ENCODE measurements at regions not wholly inside any gene's neighbourhood (a gene's known extent, or its start where the extent isn't known, plus 50 kb on each side); places are given as distances from the start of the nearest gene placed in this dataset.
A peak's percentile ranks its signal among the peaks of the same experiment; 100 is the strongest.
"Not testable (repeated sequence)": the region's sequence is repeated elsewhere in the genome, so short reads cannot be mapped to it uniquely, and the experiment has no call there.

DNA sequence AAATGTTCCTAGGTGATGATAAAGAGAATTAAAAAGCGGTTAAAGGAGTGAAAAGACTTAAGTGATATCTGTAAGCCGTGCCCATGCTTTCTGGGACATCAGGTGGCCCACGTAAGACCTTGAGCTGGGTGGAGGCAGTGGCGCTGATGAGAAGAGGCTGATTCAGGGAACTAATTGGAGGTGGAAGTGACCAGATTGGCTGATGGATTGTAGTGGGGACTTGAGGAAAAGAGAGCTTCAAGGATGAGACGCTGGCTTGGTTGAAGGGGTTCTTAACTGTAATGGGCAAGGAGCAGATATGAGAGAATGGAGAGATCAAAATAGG is 69.1 kb upstream of the EP300 start:
- no peak for DNase-seq

DNA sequence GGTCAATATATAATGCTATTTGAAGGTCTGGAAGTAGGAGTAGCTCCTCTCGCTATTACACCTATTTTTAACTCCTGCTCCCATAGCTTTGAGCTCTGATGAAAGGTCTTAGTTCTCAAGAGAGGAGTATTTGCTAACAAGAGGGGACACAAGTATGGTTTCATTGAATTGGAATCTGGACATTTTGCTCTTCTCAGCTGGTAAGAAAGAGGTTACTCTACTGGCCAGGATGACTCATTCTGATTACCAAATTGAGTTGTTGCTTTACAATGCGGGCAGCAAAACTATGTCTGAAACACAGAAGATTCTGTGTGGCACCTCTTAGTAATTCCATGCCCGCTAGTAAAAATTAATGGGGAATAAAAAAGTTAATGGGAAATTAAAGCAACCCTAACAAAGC is 63.6 kb upstream of the EP300 start:
- DNase-seq: peak; percentile 2

DNA sequence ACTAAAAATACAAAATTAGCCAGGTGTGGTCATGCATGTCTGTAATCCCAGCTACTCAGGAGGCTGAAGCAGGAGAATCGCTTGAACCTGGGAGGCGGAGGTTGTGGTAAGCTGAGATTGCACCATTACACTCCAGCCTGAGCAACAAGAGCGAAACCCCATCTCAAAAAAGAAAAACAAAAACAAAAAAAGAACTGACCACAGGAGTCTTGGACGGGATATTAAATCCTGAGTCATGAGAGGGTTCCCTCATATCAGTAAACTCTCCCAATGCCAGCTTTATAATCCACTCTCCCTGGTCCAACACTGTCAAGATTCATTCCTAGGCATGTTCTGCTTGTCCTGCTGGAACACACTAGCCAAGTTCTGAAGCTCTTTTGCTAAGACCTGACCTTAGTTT is 61.5 kb upstream of the EP300 start:
- DNase-seq: no peak

DNA sequence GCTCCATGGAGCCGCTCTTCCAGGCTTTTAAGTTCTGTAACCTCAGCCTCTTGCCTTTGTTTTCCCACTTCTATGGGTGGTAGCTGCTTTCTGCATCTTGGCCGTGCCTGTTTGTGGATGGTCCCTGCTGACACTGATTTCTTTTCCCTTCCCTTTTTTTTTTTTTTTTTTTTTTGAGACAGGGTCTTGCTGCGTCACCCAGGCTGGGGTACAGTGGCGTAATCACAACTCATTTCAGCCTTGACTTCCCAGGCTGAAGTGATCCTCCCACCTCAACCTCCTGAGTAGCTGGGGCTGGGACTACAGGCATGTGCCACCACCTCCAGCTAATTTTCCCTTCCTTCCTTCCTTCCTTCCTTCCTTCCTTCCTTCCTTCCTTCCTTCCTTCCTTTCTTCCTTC is 57.7 kb upstream of the EP300 start:
- no peak for DNase-seq

DNA sequence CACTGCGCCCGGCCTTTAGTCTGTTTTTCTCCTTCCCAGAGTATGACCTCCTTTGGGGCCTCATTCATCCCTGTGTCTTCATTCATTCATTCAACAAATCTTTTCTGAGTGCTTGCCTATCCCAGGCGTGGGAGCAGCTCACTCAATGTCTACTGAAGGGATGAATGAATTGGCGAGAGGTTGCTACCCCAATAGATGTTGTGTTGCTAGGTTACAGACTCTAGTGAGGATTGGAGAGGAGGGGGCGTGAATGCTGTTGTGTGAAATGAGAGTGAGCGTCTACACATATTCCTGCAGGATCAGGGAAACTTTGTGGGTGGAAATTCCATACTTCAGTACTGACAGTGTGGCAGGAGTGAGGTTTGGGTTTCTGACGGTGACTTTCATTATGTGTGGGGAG is 55.5 kb upstream of the EP300 start:
- no peak for DNase-seq

DNA sequence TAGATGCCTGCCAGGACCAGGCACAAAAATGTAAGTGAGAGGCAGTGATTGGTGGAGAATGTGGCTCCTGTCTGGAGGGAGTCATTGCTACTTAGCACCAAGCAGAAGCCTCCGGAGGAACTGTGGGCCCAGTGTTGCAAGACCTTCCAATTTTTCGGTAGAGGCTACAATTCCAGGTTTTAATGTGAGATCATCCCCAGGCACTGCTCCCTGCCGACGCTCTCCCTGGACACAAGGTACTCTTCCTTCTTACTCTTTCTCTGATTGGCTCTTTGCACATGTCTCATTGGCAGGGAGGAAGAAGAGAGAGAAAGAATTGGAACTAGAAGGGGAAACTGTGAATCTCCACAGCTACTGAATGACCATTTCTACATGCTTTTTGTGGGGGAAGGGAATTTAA is 53.7 kb upstream of the EP300 start:
- DNase-seq: no peak

DNA sequence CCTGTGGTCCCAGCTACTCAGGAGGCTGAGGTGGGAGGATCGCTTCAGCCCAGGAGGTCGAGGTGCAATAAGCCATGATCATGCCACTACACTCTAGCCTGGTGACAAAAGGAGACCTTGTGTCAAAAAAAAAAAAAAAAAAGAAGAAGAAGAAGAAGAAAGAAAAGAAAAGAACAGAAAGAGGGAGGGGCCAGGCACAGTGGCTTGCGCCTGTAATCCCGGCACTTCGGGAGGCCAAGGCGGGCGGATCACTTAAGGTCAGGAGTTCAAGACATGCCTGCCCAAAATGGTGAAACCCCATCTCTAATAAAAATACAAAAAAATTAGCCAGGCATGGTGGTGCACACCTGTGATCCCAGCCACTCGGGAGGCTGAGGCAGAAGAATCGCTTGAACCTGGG is 52.8 kb upstream of the EP300 start:
- DNase-seq: not testable (repeated sequence)

DNA sequence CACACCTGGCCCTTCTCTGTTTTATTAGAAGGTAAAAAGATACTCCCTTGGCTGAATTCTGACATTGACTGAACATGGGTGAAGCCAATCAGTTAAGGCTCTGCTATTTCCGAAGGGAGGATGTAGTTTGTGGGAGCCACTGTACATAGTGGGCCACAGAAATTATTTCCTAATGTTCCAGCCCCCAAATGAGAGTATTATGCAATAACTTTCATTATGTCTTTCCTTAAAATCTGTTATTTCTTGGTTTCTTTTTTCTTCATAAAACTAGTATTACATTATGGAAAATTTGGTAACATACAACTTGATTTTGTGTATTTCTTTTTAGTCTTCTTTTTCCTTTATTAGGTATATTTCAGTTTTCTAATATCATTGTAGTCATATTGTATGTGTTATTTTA is 51.9 kb upstream of the EP300 start:
- DNase-seq: no peak

DNA sequence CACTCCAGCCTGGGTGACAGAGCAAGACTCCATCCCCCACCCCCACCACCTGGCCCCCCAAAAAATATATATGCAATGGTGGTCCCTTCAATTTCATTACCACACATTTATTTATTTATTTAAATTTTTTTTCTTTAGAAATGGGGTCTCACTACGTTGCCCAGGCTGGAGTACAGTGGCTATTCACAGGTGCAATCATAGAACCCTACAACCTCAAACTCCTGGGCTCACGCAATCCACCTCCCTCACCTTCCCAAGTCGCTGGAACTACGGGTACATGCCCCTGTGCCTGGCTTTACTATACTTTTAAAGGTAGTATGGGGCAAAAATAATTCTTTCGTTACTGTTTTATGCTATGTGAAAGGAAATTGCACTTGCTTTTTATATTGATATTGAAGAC is 50.9 kb upstream of the EP300 start:
- no peak for DNase-seq

Data from SIG-M5 (cell line).